Keratinocyte (primary cell): ENCODE measurements at regions not wholly inside any gene's neighbourhood (a gene's known extent, or its start where the extent isn't known, plus 50 kb on each side); places are given as distances from the start of the nearest gene placed in this dataset.

ENCODE experiments used
- DNase-seq: peaks from one replicate; pipeline ENCODE4 v3.0.0-alpha.2; 2011; ENCODE audit warnings: low read depth, missing footprints, low spot score
- FAIRE-seq: peaks from 2 replicates; lab custom pipeline; 2011; peaks lifted over from hg19 to GRCh38; lab: Jason Lieb, UNC
- H2AFZ ChIP-seq: 2 replicates; pipeline ENCODE4 v1.6.0; 2012; ENCODE audit warnings: low read length, control low read depth, inconsistent platforms; ENCODE audit not compliant: control insufficient read depth
- H3K27ac ChIP-seq: 2 replicates; pipeline ENCODE4 v1.5.1; 2011; ENCODE audit warnings: low read length; ENCODE audit not compliant: control insufficient read depth, insufficient read depth
- H3K27me3 ChIP-seq: 3 replicates; pipeline ENCODE4 v1.6.0; 2011; ENCODE audit warnings: low read length; ENCODE audit not compliant: control insufficient read depth, insufficient read depth; ENCODE audit errors: extremely low read depth
- H3K36me3 ChIP-seq, 2 experiments: 2 replicates in 1 of 2; 3 replicates in 1 of 2; pipeline ENCODE4 v1.5.1; 2011; ENCODE audit warnings: low read length in 2 of 2, mild to moderate bottlenecking in 1 of 2; ENCODE audit not compliant: control insufficient read depth in 2 of 2, insufficient read depth in 2 of 2; ENCODE audit errors: extremely low read depth in 1 of 2
- H3K4me1 ChIP-seq: 3 replicates; pipeline ENCODE4 v1.5.1; 2011; ENCODE audit warnings: low read length; ENCODE audit not compliant: control insufficient read depth, insufficient read depth; ENCODE audit errors: extremely low read depth
- H3K4me2 ChIP-seq: 3 replicates; pipeline ENCODE4 v1.6.0; 2011; ENCODE audit warnings: low read depth, low read length; ENCODE audit not compliant: control insufficient read depth, insufficient read depth; ENCODE audit errors: extremely low read depth
- H3K4me3 ChIP-seq, 3 experiments: fragments of 200-600 bp in 1 of 3; sonication (generic) in 1 of 3; 2 replicates in 2 of 3; 3 replicates in 1 of 3; pipeline ENCODE4 v1.5.1; 2011 to 2016; ENCODE audit warnings: low read length in 3 of 3, mild to moderate bottlenecking in 3 of 3, control low read depth in 2 of 3, inconsistent platforms in 1 of 3, low read depth in 1 of 3, mixed read lengths in 1 of 3, mixed run types in 1 of 3, moderate library complexity in 1 of 3; ENCODE audit not compliant: control insufficient read depth in 2 of 3, insufficient read depth in 2 of 3; ENCODE audit errors: extremely low read depth in 1 of 3
- H3K79me2 ChIP-seq: 2 replicates; pipeline ENCODE4 v1.6.0; 2012; ENCODE audit warnings: low read length; ENCODE audit not compliant: control insufficient read depth, insufficient read depth
- H3K9ac ChIP-seq: 3 replicates; pipeline ENCODE4 v1.6.0; 2011; ENCODE audit warnings: low read length; ENCODE audit not compliant: control insufficient read depth, insufficient read depth; ENCODE audit errors: extremely low read depth
- H3K9me1 ChIP-seq: 3 replicates; pipeline ENCODE4 v1.6.0; 2011; ENCODE audit warnings: low read length; ENCODE audit not compliant: control insufficient read depth, insufficient read depth; ENCODE audit errors: extremely low read depth
- H3K9me3 ChIP-seq: 2 replicates; pipeline ENCODE4 v1.5.1; 2012; ENCODE audit warnings: low read depth, low read length; ENCODE audit not compliant: control insufficient read depth
- H4K20me1 ChIP-seq: 3 replicates; pipeline ENCODE4 v1.6.0; 2011; ENCODE audit warnings: low read length; ENCODE audit not compliant: control insufficient read depth, insufficient read depth; ENCODE audit errors: extremely low read depth
- CTCF ChIP-seq, 3 experiments: IDR thresholded peaks in 1 of 3; conservative IDR thresholded peaks in 1 of 3; optimal IDR thresholded peaks in 1 of 3; 2 replicates in 2 of 3; 3 replicates in 1 of 3; pipeline versions ENCODE3 to v1.5.1; 2011; ENCODE audit warnings: low read length in 3 of 3, mild to moderate bottlenecking in 3 of 3, moderate library complexity in 2 of 3, control low read depth in 1 of 3, inconsistent platforms in 1 of 3; ENCODE audit not compliant: insufficient read depth in 2 of 3; ENCODE audit errors: extremely low read depth in 1 of 3
- EZH2 ChIP-seq: IDR thresholded peaks from one replicate; pipeline ENCODE4 v1.6.1; 2012; ENCODE audit warnings: inconsistent platforms, mild to moderate bottlenecking, low read length, moderate library complexity
- dilution Hi-C: fragments of 300-500 bp; cut with MboI; formaldehyde crosslinking; loops from one replicate; pipeline ENCODE4 v1.7.0; 2020; ENCODE audit warnings: low sequenced_read_pairs; ENCODE audit not compliant: extremely low pct_ligation_motif_present

- Histone ChIP-seq H3K27ac (no peak overlapping the region), H3K9me1 (no peaks in the 10 kb centered on the region), H4K20me1 (no peaks in the 10 kb centered on the region), H3K79me2 (no peaks in the 10 kb centered on the region), H3K27me3 (no peaks in the 10 kb centered on the region), H3K4me1 (no peaks in the 10 kb centered on the region), H3K36me3 (no peaks in the 10 kb centered on the region), H3K4me2 (no peak overlapping the region), H3K4me3 (no peak overlapping the region), H3K9ac (no peak overlapping the region), H3K9me3 (no peaks in the 10 kb centered on the region), H2AFZ (no peak overlapping the region)
- dilution Hi-C loops = no loop called here
- DNase-seq = no peak
- FAIRE-seq = no peak
- no peak for TF ChIP-seq CTCF (optimal IDR thresholded peaks at IDR 0.05 in 1 of 3, IDR thresholded peaks at IDR 0.05 in 1 of 3, conservative IDR thresholded peaks at IDR 0.05 in 1 of 3; ENCODE audit: extremely low read depth in 1 of 3, insufficient read depth in 2 of 3, low read length in 3 of 3)
- no peak for TF ChIP-seq EZH2
Observed at GRCh38 chr5:28984639-28985038, 1946.3 kb upstream of the CDH9 start.

- Histone ChIP-seq H3K4me3 (no peak overlapping the region), H4K20me1 (no peaks in the 10 kb centered on the region), H3K9me1 (no peaks in the 10 kb centered on the region), H3K36me3 (no peaks in the 10 kb centered on the region), H3K9me3 (no peaks in the 10 kb centered on the region), H3K27ac (no peak overlapping the region), H3K4me2 (no peak overlapping the region), H3K9ac (no peak overlapping the region), H3K4me1 (no peaks in the 10 kb centered on the region), H2AFZ (no peak overlapping the region), H3K79me2 (no peaks in the 10 kb centered on the region), H3K27me3 (no peaks in the 10 kb centered on the region)
- TF ChIP-seq EZH2 (no peak), CTCF (optimal IDR thresholded peaks at IDR 0.05 in 1 of 3, IDR thresholded peaks at IDR 0.05 in 1 of 3, conservative IDR thresholded peaks at IDR 0.05 in 1 of 3; ENCODE audit: extremely low read depth in 1 of 3, insufficient read depth in 2 of 3, low read length in 3 of 3) (no peak)
- DNase-seq (no peak), FAIRE-seq (no peak)
- dilution Hi-C loops = no loop called here
Observed at GRCh38 chr5:28975508-28975907, 1937.1 kb upstream of the CDH9 start.
